Muscle of leg (tissue), 3 donors: ENCODE measurements at regions not wholly inside any gene's neighbourhood (a gene's known extent, or its start where the extent isn't known, plus 50 kb on each side); places are given as distances from the start of the nearest gene placed in this dataset.
A peak's percentile ranks its signal among the peaks of the same experiment; 100 is the strongest.
"Not testable (repeated sequence)": the region's sequence is repeated elsewhere in the genome, so short reads cannot be mapped to it uniquely, and the experiment has no call there.

Experiments used
- DNase-seq: peaks from one replicate; pipeline ENCODE4 v3.0.0; 2013
- H3K27ac ChIP-seq: one replicate; pipeline ENCODE4 v1.5.1; 2013; ENCODE audit warnings: mild to moderate bottlenecking, low read length, control low read depth
- H3K27me3 ChIP-seq: one replicate; pipeline ENCODE4 v1.6.1; 2013; ENCODE audit warnings: low read length; ENCODE audit not compliant: control insufficient read depth, insufficient read depth
- H3K36me3 ChIP-seq: one replicate; pipeline ENCODE4 v1.6.1; 2013; ENCODE audit warnings: low read length; ENCODE audit not compliant: control insufficient read depth, insufficient read depth
- H3K4me1 ChIP-seq: one replicate; pipeline ENCODE4 v1.6.1; 2013; ENCODE audit warnings: low read length; ENCODE audit not compliant: control insufficient read depth, insufficient read depth
- H3K4me3 ChIP-seq: one replicate; pipeline ENCODE4 v1.5.1; 2013; ENCODE audit warnings: low read length, control low read depth
- H3K9me3 ChIP-seq: replicated peaks from 2 replicates; pipeline ENCODE4 v1.6.1; 2013; ENCODE audit warnings: low read depth, low read length; ENCODE audit not compliant: control insufficient read depth
- WGBS: methylation state at CpG from one replicate; pipeline ENCODE4 v1.1.5; 2013; ENCODE audit warnings: missing lambda C conversion rate; ENCODE audit not compliant: insufficient coverage; 5-methylcytosine and 5-hydroxymethylcytosine counted together

DNA sequence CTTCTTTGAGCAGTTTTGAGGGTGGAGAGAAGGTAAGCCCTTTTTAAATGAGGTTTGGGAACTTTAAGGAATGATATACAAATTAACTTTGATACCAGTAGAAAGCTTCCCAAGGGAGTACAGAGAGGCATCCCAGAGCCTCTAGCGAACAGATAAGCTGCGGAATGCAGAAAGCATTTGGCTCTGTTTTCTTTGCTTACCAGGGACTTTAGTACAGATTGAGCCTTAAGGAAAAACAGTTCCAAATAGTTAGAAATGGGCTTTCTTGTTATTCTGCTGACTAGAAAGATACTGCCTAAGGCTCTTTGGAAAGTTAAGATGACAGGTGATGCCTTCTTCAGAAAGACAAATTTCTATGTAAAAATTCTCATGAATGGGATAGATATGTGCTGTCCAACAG, 261.7 kb upstream of the FOXN3 start:
- Histone ChIP-seq H3K36me3 (no peaks in the 10 kb centered on the region), H3K27ac (no peak overlapping the region), H3K9me3 (no peaks in the 10 kb centered on the region), H3K4me3 (no peak overlapping the region), H3K4me1 (no peaks in the 10 kb centered on the region), H3K27me3 (no peaks in the 10 kb centered on the region)
- 53% methylated on average over 2 of the region's 2 CpGs for WGBS
- DNase-seq, result no peak

DNA sequence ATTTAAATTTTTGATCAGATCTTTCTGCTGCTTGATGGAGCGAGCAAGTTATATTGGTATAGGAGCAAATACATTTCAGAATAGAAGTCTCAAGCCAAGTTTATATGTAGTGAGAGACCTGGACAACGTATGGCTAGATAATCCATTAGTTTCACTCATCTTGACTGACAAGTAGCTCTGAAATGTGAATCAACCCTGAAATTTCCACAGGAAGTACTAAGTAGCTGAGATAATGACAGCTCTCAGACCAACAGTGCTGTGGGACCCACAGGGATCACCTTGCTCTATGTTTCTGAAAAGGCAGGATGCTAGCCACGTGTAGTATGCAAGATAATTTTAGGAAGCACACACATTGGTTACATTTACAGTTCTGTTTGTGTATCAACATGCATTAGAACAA, 258.6 kb upstream of the FOXN3 start:
- H3K27ac ChIP-seq, result no peak overlapping the region
- WGBS, result no CpG with 5 or more reads among the region's 3 CpGs
- H3K4me1 ChIP-seq, result no peaks in the 10 kb centered on the region
- no peaks in the 10 kb centered on the region for H3K27me3 ChIP-seq
- H3K4me3 ChIP-seq, result no peak overlapping the region
- no peaks in the 10 kb centered on the region for H3K36me3 ChIP-seq
- H3K9me3 ChIP-seq, result no peaks in the 10 kb centered on the region
- no peak for DNase-seq

DNA sequence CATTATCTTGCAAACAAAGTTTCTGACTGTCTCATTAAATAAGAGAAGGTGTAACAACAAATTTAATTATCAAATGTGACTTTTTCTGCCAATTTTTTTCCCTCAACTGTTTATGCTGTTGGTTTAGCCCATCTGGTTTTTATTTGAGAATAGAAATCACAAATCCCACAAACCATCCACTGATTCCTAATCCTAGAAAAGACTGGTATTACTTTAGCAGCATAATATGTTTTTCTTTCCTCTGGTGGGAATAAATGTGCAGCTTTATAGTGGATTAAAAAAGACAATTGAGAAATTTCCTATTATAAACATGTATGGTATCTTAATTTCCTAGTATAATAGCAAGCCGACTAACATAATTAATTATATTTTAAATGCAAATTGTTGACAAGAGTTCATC, 257.9 kb upstream of the FOXN3 start:
- Histone ChIP-seq H3K4me1 (no peaks in the 10 kb centered on the region), H3K9me3 (no peaks in the 10 kb centered on the region), H3K27ac (no peak overlapping the region), H3K36me3 (no peaks in the 10 kb centered on the region), H3K27me3 (no peaks in the 10 kb centered on the region), H3K4me3 (no peak overlapping the region)
- WGBS, result no CpG with 5 or more reads among the region's 1 CpG
- DNase-seq, result peak; percentile 40

DNA sequence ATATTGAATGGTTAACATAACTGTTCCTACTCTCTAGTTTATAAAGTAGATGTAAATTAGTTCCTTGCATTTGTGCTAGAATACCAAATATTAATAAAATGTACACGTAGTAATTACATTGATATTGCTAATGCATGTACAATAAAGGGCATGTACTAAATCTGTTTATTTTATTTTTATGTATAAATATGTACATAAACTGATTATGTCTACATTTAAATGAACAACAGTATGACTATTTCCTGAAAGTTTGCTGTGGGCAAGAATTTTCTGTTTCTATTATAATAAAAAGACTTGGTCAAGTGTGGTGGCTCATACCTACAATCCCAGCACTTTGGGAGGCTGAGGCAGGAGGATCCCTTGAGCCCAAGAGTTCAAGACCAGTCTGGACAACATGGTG, 257.2 kb upstream of the FOXN3 start:
- H3K27me3 ChIP-seq, result no peaks in the 10 kb centered on the region
- H3K4me1 ChIP-seq, result no peaks in the 10 kb centered on the region
- no peaks in the 10 kb centered on the region for H3K36me3 ChIP-seq
- WGBS, result no CpG with 5 or more reads among the region's 1 CpG
- no peak overlapping the region for H3K4me3 ChIP-seq
- no peak for DNase-seq
- no peak overlapping the region for H3K27ac ChIP-seq
- no peaks in the 10 kb centered on the region for H3K9me3 ChIP-seq

- no CpG with 5 or more reads among the region's 6 CpGs for WGBS
- H3K4me1 ChIP-seq, result no peaks in the 10 kb centered on the region
- H3K9me3 ChIP-seq, result no peaks in the 10 kb centered on the region
- no peak overlapping the region for H3K4me3 ChIP-seq
- no peak for DNase-seq
- H3K27ac ChIP-seq, result no peak overlapping the region
- no peaks in the 10 kb centered on the region for H3K36me3 ChIP-seq
- H3K27me3 ChIP-seq, result no peaks in the 10 kb centered on the region
Observed at GRCh38 chr14:89673512-89674225, 256.6 kb upstream of the FOXN3 start.

- Histone ChIP-seq H3K9me3 (no peaks in the 10 kb centered on the region), H3K36me3 (no peaks in the 10 kb centered on the region), H3K27me3 (no peaks in the 10 kb centered on the region), H3K4me3 (no peak overlapping the region), H3K27ac (no peak overlapping the region), H3K4me1 (no peaks in the 10 kb centered on the region)
- 70% methylated on average over 8 of the region's 17 CpGs for WGBS
- DNase-seq, result peak; percentile 60
Observed at GRCh38 chr14:89672636-89673511, 255.8 kb upstream of the FOXN3 start.

DNA sequence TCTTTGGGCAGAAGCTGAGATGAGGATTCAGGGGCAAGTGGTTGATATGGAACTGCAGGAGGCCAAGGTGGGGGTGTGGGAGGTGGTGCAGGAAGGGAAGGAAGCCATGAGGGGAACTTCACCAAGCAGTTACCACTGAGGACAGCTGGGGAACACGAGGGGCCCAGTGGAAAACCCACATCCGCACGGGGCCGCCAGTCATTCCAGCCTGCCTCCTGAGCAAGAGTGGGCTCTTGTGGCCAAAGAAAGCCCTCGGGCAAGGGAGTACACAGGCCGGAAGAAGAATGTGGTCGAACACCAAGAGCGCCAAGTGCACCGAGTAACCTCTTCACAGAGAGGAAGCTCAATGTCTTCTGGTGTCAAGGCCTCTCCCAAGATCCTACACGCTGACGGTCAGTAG, 252.2 kb upstream of the FOXN3 start:
- 92% methylated on average over 11 of the region's 11 CpGs for WGBS
- H3K27ac ChIP-seq, result no peak overlapping the region
- H3K4me1 ChIP-seq, result no peaks in the 10 kb centered on the region
- H3K4me3 ChIP-seq, result no peak overlapping the region
- no peaks in the 10 kb centered on the region for H3K27me3 ChIP-seq
- DNase-seq, result peak; percentile 43
- H3K36me3 ChIP-seq, result no peaks in the 10 kb centered on the region
- H3K9me3 ChIP-seq, result no peaks in the 10 kb centered on the region

- no peak for DNase-seq
- no peak overlapping the region for H3K27ac ChIP-seq
- H3K9me3 ChIP-seq, result no peaks in the 10 kb centered on the region
- no peaks in the 10 kb centered on the region for H3K36me3 ChIP-seq
- H3K27me3 ChIP-seq, result no peaks in the 10 kb centered on the region
- whole genome bisulfite sequencing, result 42% methylated on average over 4 of the region's 7 CpGs
- H3K4me3 ChIP-seq, result no peak overlapping the region
- no peaks in the 10 kb centered on the region for H3K4me1 ChIP-seq
Observed at GRCh38 chr14:89667983-89668382, 250.9 kb upstream of the FOXN3 start.

- WGBS, result no CpG with 5 or more reads among the region's 7 CpGs
- H3K4me3 ChIP-seq, H3K9me3 ChIP-seq, H3K27me3 ChIP-seq, H3K36me3 ChIP-seq, H3K4me1 ChIP-seq, H3K27ac ChIP-seq, DNase-seq: not testable (repeated sequence)
Observed at GRCh38 chr14:89665300-89666081, 248.5 kb upstream of the FOXN3 start.

DNA sequence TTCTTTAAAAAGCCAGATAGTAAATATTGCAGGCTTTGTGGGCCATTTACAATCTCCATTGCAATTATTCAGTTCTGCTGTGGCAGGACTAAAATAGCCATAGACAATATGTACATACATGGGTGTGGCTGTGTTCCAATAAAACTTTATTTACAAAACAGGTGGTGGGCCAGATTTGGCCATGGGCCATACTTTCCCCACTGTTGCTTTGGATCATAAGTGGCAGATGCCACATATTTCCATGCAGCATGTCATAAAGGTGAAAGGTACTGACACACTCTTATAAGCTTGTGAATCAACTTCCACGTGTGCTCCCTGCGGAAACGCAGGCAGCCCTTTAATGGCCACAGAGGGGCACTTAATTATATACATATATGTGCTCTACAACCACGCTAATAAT, 244.4 kb upstream of the FOXN3 start:
- no peaks in the 10 kb centered on the region for H3K36me3 ChIP-seq
- peaks cover 3% of the 10 kb centered on the region for H3K9me3 ChIP-seq
- H3K4me1 ChIP-seq, result peaks cover 12% of the 10 kb centered on the region
- no CpG with 5 or more reads among the region's 4 CpGs for WGBS
- H3K27me3 ChIP-seq, result no peaks in the 10 kb centered on the region
- H3K4me3 ChIP-seq, result no peak overlapping the region
- no peak overlapping the region for H3K27ac ChIP-seq
- no peak for DNase-seq
